ENCODE measurements at regions not wholly inside any gene's neighbourhood (a gene's known extent, or its start where the extent isn't known, plus 50 kb on each side); places are given as distances from the start of the nearest gene placed in this dataset.

DNA sequence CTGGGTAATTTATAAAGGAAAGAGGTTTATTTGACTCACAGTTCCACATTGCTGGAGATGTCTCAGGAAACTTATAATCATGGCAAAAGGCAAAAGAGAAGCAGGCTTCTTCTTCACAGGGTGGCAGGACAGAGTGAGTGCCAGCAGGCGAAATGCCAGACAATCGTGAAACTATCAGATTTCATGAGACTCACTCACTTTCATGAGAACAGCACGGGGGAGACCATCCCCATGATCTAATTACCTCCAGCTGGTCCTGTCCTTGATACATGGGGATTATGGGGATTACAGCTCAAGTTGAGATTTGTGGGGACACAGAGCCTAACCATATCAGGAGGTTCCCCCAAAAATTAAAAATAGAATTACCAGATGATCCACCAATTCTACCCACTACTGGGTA, 675.5 kb upstream of the SLC8A1 start:
- Mint-ChIP-seq H3K4me1 (ENCODE audit: low read depth) (no peaks in the 10 kb centered on the region), H3K9me3 (ENCODE audit: low read depth) (no peaks in the 10 kb centered on the region), H3K27ac (ENCODE audit: unreplicated experiment) (no peak overlapping the region), H3K4me3 (ENCODE audit: unreplicated experiment) (no peak overlapping the region), H3K36me3 (ENCODE audit: low read depth) (no peaks in the 10 kb centered on the region), H3K27me3 (ENCODE audit: low read depth) (peaks cover 5% of the 10 kb centered on the region)
- no peak for DNase-seq (ENCODE audit: low spot score)
- TF ChIP-seq, protein P1, sequence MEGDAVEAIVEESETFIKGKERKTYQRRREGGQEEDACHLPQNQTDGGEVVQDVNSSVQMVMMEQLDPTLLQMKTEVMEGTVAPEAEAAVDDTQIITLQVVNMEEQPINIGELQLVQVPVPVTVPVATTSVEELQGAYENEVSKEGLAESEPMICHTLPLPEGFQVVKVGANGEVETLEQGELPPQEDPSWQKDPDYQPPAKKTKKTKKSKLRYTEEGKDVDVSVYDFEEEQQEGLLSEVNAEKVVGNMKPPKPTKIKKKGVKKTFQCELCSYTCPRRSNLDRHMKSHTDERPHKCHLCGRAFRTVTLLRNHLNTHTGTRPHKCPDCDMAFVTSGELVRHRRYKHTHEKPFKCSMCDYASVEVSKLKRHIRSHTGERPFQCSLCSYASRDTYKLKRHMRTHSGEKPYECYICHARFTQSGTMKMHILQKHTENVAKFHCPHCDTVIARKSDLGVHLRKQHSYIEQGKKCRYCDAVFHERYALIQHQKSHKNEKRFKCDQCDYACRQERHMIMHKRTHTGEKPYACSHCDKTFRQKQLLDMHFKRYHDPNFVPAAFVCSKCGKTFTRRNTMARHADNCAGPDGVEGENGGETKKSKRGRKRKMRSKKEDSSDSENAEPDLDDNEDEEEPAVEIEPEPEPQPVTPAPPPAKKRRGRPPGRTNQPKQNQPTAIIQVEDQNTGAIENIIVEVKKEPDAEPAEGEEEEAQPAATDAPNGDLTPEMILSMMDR (IDR thresholded peaks at IDR 0.05), result no peak

DNA sequence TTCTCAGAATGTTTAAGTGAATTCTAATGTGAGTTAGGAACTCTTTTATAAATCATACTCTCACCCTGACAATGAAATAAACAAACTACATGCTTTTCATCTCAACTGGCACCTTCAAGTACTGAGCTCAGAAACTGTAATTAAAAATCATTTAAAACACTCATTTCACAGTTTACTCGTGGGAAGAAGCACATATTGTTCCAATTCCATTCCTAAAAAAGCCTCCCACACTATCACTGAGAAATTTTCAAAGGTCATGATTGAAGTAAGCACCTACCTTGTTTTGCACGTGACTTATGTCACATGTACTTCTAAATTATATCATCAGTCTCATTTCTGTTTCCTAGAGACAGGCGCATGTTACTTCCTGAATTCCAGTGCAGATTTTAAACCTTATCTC, 678.1 kb upstream of the SLC8A1 start:
- Mint-ChIP-seq H3K27ac (ENCODE audit: unreplicated experiment) (no peak overlapping the region), H3K36me3 (ENCODE audit: low read depth) (no peaks in the 10 kb centered on the region), H3K4me3 (ENCODE audit: unreplicated experiment) (no peak overlapping the region), H3K9me3 (ENCODE audit: low read depth) (no peaks in the 10 kb centered on the region), H3K4me1 (ENCODE audit: low read depth) (no peaks in the 10 kb centered on the region), H3K27me3 (ENCODE audit: low read depth) (peaks cover 11% of the 10 kb centered on the region)
- no peak for DNase-seq (ENCODE audit: low spot score)
- TF ChIP-seq, protein P1 (IDR thresholded peaks at IDR 0.05), result no peak

DNA sequence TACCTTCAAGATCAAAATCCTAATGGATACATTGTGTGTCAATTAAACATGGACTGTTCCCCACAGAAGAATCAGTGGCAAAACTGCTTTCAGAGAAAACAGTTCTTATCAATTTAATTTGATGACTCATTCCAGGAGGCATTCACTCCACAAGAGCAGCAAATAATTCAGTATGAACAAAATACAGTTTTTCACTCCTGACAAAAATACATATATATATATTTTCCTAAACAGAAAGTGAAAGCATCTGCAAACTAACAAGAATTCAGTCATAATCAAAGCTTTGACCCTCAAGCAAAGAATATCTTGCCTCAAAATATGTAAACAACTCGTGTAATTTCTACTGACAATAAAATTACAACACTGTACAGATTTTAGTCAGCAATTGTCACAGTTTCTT, 685.1 kb upstream of the SLC8A1 start:
- H3K36me3 Mint-ChIP-seq (ENCODE audit: low read depth), result no peaks in the 10 kb centered on the region
- no peak overlapping the region for H3K4me3 Mint-ChIP-seq (ENCODE audit: unreplicated experiment)
- no peak overlapping the region for H3K27ac Mint-ChIP-seq (ENCODE audit: unreplicated experiment)
- H3K4me1 Mint-ChIP-seq (ENCODE audit: low read depth), result no peaks in the 10 kb centered on the region
- no peak for DNase-seq (ENCODE audit: low spot score)
- H3K9me3 Mint-ChIP-seq (ENCODE audit: low read depth), result no peaks in the 10 kb centered on the region
- H3K27me3 Mint-ChIP-seq (ENCODE audit: low read depth), result peaks cover 20% of the 10 kb centered on the region
- TF ChIP-seq, protein P1 (IDR thresholded peaks at IDR 0.05), result no peak

DNA sequence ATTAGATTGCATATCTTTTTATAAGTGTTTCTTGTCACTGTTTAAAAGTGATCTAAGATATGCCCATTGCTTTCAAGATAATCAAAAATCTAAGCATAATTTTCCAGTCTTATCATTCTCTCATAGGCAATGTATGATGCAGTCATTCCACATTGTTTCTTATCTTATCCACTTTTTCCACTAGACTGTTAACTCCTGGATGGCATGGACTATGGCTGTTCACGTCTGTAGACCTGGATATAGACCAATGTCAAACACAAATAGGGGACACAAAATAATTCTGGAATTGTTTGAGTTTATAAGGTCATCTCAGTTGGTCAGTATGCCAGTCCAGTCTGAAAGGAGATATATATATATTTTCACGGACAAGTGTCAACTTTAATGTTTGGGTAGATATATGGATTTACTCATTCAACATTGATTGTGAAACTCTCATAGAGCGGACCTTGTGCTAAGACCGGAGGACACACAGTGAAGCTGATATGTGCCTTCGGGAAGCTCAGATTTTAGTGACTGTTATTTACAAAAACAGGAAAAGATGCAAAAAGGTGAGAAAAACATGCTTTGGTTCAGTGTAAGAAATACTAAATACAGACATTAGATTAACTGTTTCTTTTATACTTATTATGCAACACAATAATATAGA, 689.4 kb upstream of the SLC8A1 start:
- H3K27me3 Mint-ChIP-seq (ENCODE audit: low read depth), result peaks cover 26% of the 10 kb centered on the region
- H3K36me3 Mint-ChIP-seq (ENCODE audit: low read depth), result peaks cover 2% of the 10 kb centered on the region
- H3K4me3 Mint-ChIP-seq (ENCODE audit: unreplicated experiment), result no peak overlapping the region
- no peaks in the 10 kb centered on the region for H3K9me3 Mint-ChIP-seq (ENCODE audit: low read depth)
- TF ChIP-seq, protein P1 (IDR thresholded peaks at IDR 0.05), result no peak
- no peak overlapping the region for H3K27ac Mint-ChIP-seq (ENCODE audit: unreplicated experiment)
- no peaks in the 10 kb centered on the region for H3K4me1 Mint-ChIP-seq (ENCODE audit: low read depth)
- no peak for DNase-seq (ENCODE audit: low spot score)

DNA sequence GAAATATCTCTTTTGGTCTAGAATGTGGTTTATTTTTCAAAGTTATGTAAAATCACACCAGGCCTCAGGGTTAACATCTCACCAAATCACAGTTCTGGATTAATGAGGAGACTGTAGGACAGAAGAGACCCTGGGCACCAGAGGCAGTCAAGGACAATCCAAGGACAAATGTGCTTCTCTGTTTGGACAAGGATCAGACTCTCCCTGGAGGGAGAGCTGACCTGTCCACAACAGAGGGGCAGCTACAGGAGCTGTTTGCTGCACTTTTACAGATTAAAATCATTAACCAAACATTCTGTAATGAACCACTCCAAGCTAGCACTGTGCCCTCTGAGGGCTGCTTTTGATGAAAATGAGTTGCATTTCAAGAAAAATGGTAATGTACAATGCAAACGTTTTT, 690.6 kb upstream of the SLC8A1 start:
- Mint-ChIP-seq H3K9me3 (ENCODE audit: low read depth) (no peaks in the 10 kb centered on the region), H3K27ac (ENCODE audit: unreplicated experiment) (no peak overlapping the region), H3K36me3 (ENCODE audit: low read depth) (peaks cover 2% of the 10 kb centered on the region), H3K4me3 (ENCODE audit: unreplicated experiment) (no peak overlapping the region), H3K4me1 (ENCODE audit: low read depth) (no peaks in the 10 kb centered on the region), H3K27me3 (ENCODE audit: low read depth) (peaks cover 35% of the 10 kb centered on the region)
- DNase-seq (ENCODE audit: low spot score), result no peak
- TF ChIP-seq, protein P1 (IDR thresholded peaks at IDR 0.05), result no peak

Measured in chondrocyte (in vitro differentiated cells).